H1 (cell line): ENCODE measurements at regions not wholly inside any gene's neighbourhood (a gene's known extent, or its start where the extent isn't known, plus 50 kb on each side); places are given as distances from the start of the nearest gene placed in this dataset.

Experiments used
- CTCF ChIA-PET: fragments of 300-600 bp; sonication (Branson Sonifier 250); formaldehyde crosslinking; loops from one replicate; lab custom pipeline; 2021; ENCODE audit not compliant: partially characterized antibody; lab: Charles Lee
- POLR2A ChIA-PET: fragments of 300-600 bp; sonication (Branson Sonifier 250); formaldehyde crosslinking; loops from one replicate; lab custom pipeline; 2021; ENCODE audit warnings: inconsistent platforms; ENCODE audit not compliant: partially characterized antibody; lab: Charles Lee
- DNase-seq, 2 experiments: peaks; one replicate each; pipeline versions ENCODE4 v3.0.0 to v3.0.0-alpha.2; 2010 to 2022; ENCODE audit warnings: low spot score in 2 of 2, low read depth in 1 of 2, mixed read lengths in 1 of 2
- FAIRE-seq: peaks from 2 replicates; lab custom pipeline; 2011; peaks lifted over from hg19 to GRCh38; lab: Jason Lieb, UNC
- H2AFZ ChIP-seq: 2 replicates; pipeline ENCODE4 v1.8.1; 2012; ENCODE audit warnings: low read length, inconsistent platforms
- H2AK5ac ChIP-seq: 2 replicates; pipeline ENCODE4 v1.6.1; 2013; ENCODE audit warnings: low read depth, low read length
- H2BK120ac ChIP-seq: replicated peaks from 2 replicates; pipeline ENCODE3; 2013; ENCODE audit warnings: low read depth, low read length, inconsistent platforms
- H2BK12ac ChIP-seq: 2 replicates; pipeline ENCODE4 v1.6.1; 2013; ENCODE audit warnings: low read depth, low read length
- H2BK15ac ChIP-seq: 2 replicates; pipeline ENCODE4 v1.6.1; 2013; ENCODE audit warnings: low read length
- H2BK20ac ChIP-seq: 2 replicates; pipeline ENCODE4 v1.6.1; 2013; ENCODE audit warnings: low read length
- H2BK5ac ChIP-seq: 2 replicates; pipeline ENCODE4 v1.6.1; 2013; ENCODE audit warnings: low read depth, low read length
- H3K14ac ChIP-seq: 2 replicates; pipeline ENCODE4 v1.6.1; 2013; ENCODE audit warnings: inconsistent platforms; ENCODE audit not compliant: insufficient read length
- H3K18ac ChIP-seq: 2 replicates; pipeline ENCODE4 v1.6.1; 2013; ENCODE audit warnings: low read length; ENCODE audit errors: extremely low read depth
- H3K23ac ChIP-seq: 2 replicates; pipeline ENCODE4 v1.6.1; 2013; ENCODE audit warnings: inconsistent platforms; ENCODE audit not compliant: insufficient read length
- H3K23me2 ChIP-seq: 2 replicates; pipeline ENCODE4 v1.6.1; 2013; ENCODE audit warnings: low read depth, low read length
- H3K27ac ChIP-seq: 2 replicates; pipeline ENCODE4 v1.6.1; 2011; ENCODE audit warnings: low read depth, low read length, inconsistent platforms
- H3K27me3 ChIP-seq, 4 experiments: replicated peaks in 1 of 4; 1 replicate in 1 of 4; 2 replicates in 3 of 4; pipeline versions ENCODE4 v1.6.1 to v1.8.1; 2011 to 2013; ENCODE audit warnings: low read length in 3 of 4, mild to moderate bottlenecking in 3 of 4, inconsistent platforms in 2 of 4, mixed read lengths in 2 of 4, moderate library complexity in 1 of 4; ENCODE audit not compliant: control insufficient read depth in 3 of 4, insufficient read depth in 3 of 4; ENCODE audit errors: extremely low read depth in 1 of 4
- H3K36me3 ChIP-seq, 4 experiments: 2 replicates each; pipeline versions ENCODE4 v1.6.1 to v1.8.1; 2011 to 2013; ENCODE audit warnings: mild to moderate bottlenecking in 4 of 4, low read length in 3 of 4, moderate library complexity in 2 of 4, control low read depth in 1 of 4, inconsistent platforms in 1 of 4; ENCODE audit not compliant: insufficient read depth in 4 of 4, control insufficient read depth in 2 of 4
- H3K4ac ChIP-seq: replicated peaks from 2 replicates; pipeline ENCODE3; 2013; ENCODE audit warnings: low read length, low read depth, mixed read lengths, inconsistent platforms; ENCODE audit not compliant: insufficient read length
- H3K4me1 ChIP-seq, 4 experiments: replicated peaks in 1 of 4; 1 replicate in 1 of 4; 2 replicates in 3 of 4; pipeline versions ENCODE4 v1.6.1 to v1.8.1; 2011 to 2013; ENCODE audit warnings: low read length in 3 of 4, inconsistent platforms in 2 of 4, mixed read lengths in 1 of 4; ENCODE audit not compliant: insufficient read depth in 4 of 4, control insufficient read depth in 3 of 4
- H3K4me2 ChIP-seq, 2 experiments: 2 replicates each; pipeline versions ENCODE4 v1.6.1 to v1.8.1; 2011 to 2013; ENCODE audit warnings: low read depth in 2 of 2, low read length in 2 of 2, control low read depth in 1 of 2, inconsistent platforms in 1 of 2, mild to moderate bottlenecking in 1 of 2; ENCODE audit not compliant: insufficient read depth in 1 of 2
- H3K4me3 ChIP-seq, 4 experiments: fragments of 200-600, 300-600 bp in 1 of 4; sonication (generic), shearing (Covaris generic), sonication (Bioruptor Twin) in 1 of 4; 2 replicates each; pipeline versions ENCODE4 v1.5.1 to v1.8.1; 2011 to 2016; ENCODE audit warnings: low read length in 4 of 4, low read depth in 3 of 4, control low read depth in 2 of 4, inconsistent platforms in 2 of 4, mild to moderate bottlenecking in 2 of 4, mixed read lengths in 1 of 4, moderate library complexity in 1 of 4; ENCODE audit not compliant: insufficient read depth in 2 of 4; ENCODE audit errors: extremely low read depth in 1 of 4
- H3K56ac ChIP-seq: replicated peaks from 2 replicates; pipeline ENCODE3; 2013; ENCODE audit warnings: low read depth, mild to moderate bottlenecking, mixed read lengths, low read length, inconsistent platforms; ENCODE audit not compliant: insufficient read length
- H3K79me1 ChIP-seq: 2 replicates; pipeline ENCODE4 v1.6.1; 2013; ENCODE audit warnings: low read depth, low read length, control low read depth
- H3K79me2 ChIP-seq, 2 experiments: 2 replicates each; pipeline versions ENCODE4 v1.6.1 to v1.8.1; 2012 to 2013; ENCODE audit warnings: low read length in 2 of 2, mild to moderate bottlenecking in 2 of 2, inconsistent platforms in 1 of 2; ENCODE audit not compliant: insufficient read depth in 2 of 2, control insufficient read depth in 1 of 2
- H3K9ac ChIP-seq, 4 experiments: replicated peaks in 1 of 4; 1 replicate in 1 of 4; 2 replicates in 3 of 4; pipeline versions ENCODE4 v1.6.1 to v1.8.1; 2011 to 2013; ENCODE audit warnings: low read depth in 3 of 4, low read length in 3 of 4, control low read depth in 2 of 4, mild to moderate bottlenecking in 2 of 4, moderate library complexity in 2 of 4, inconsistent platforms in 1 of 4; ENCODE audit errors: extremely low read depth in 1 of 4
- H3K9me3 ChIP-seq, 2 experiments: 2 replicates each; pipeline versions ENCODE4 v1.6.1 to v1.8.1; 2012 to 2013; ENCODE audit warnings: mild to moderate bottlenecking in 2 of 2, moderate library complexity in 2 of 2, control low read depth in 1 of 2, inconsistent platforms in 1 of 2, low read depth in 1 of 2, low read length in 1 of 2, mixed read lengths in 1 of 2; ENCODE audit not compliant: insufficient read depth in 2 of 2
- H4K20me1 ChIP-seq, 2 experiments: replicated peaks in 1 of 2; 2 replicates each; pipeline versions ENCODE3 to v1.8.1; 2011 to 2013; ENCODE audit warnings: inconsistent platforms in 2 of 2, low read length in 2 of 2, mild to moderate bottlenecking in 1 of 2; ENCODE audit not compliant: insufficient read depth in 2 of 2, control insufficient read depth in 1 of 2
- H4K5ac ChIP-seq: 2 replicates; pipeline ENCODE4 v1.6.1; 2013; ENCODE audit warnings: low read length, low read depth, mixed read lengths, inconsistent platforms; ENCODE audit not compliant: insufficient read length
- H4K8ac ChIP-seq: 2 replicates; pipeline ENCODE4 v1.8.0; 2013; ENCODE audit warnings: mild to moderate bottlenecking, moderate library complexity, low read length, inconsistent platforms; ENCODE audit not compliant: insufficient read depth; ENCODE audit errors: extremely low read depth
- H4K91ac ChIP-seq: replicated peaks from 2 replicates; pipeline ENCODE3; 2013; ENCODE audit warnings: low read length, mixed read lengths, inconsistent platforms; ENCODE audit not compliant: insufficient read length
- ATF3 ChIP-seq: IDR thresholded peaks from 2 replicates; pipeline ENCODE4 v1.6.1; 2011; ENCODE audit warnings: low read depth, mild to moderate bottlenecking, low read length; ENCODE audit not compliant: insufficient read depth
- RAD21 ChIP-seq, 2 experiments: IDR thresholded peaks in 1 of 2; conservative IDR thresholded peaks in 1 of 2; 2 replicates each; pipeline ENCODE4 v1.6.1; 2011; ENCODE audit warnings: low read depth in 2 of 2, low read length in 2 of 2, improper control_type of control experiment in 1 of 2, inconsistent platforms in 1 of 2, mild to moderate bottlenecking in 1 of 2, moderate library complexity in 1 of 2
- WGBS, 2 experiments: shearing (Covaris generic) in 1 of 2; methylation state at CpG; one replicate each; pipeline versions ENCODE4 v1.1.6 to v1.1.7; 2013 to 2015; ENCODE audit warnings: low lambda C conversion rate in 2 of 2, mixed read lengths in 2 of 2, inconsistent platforms in 1 of 2, low coverage in 1 of 2, missing lambda C conversion rate in 1 of 2; ENCODE audit not compliant: insufficient replicate concordance in 2 of 2, insufficient coverage in 1 of 2, insufficient read length in 1 of 2; ENCODE audit errors: extremely low coverage in 1 of 2, missing lambda C conversion rate in 1 of 2; 5-methylcytosine and 5-hydroxymethylcytosine counted together

- no peak overlapping the region for H3K9ac ChIP-seq
- no peak overlapping the region for H3K14ac ChIP-seq
- H2AFZ ChIP-seq: no peak overlapping the region
- no peak overlapping the region for H3K56ac ChIP-seq
- ChIA-PET CTCF (no interaction called here), POLR2A (no interaction called here)
- no peak overlapping the region for H2BK12ac ChIP-seq
- H4K91ac ChIP-seq: no peak overlapping the region
- no peak overlapping the region for H2BK120ac ChIP-seq
- H3K23ac ChIP-seq: no peak overlapping the region
- WGBS, 2 experiments: 61% methylated on average over 4 of the region's 4 CpGs; no CpG with 5 or more reads in 1 of the 2 experiments
- no peaks in the 10 kb centered on the region for H3K9me3 ChIP-seq
- H2BK20ac ChIP-seq: no peak overlapping the region
- H3K27me3 ChIP-seq: peaks cover 0 to 6% (median 0%) of the 10 kb centered on the region in 4 experiments; a peak in 2 of 7 replicates
- no peaks in the 10 kb centered on the region for H4K20me1 ChIP-seq
- H4K8ac ChIP-seq: no peak overlapping the region
- H3K4ac ChIP-seq: no peak overlapping the region
- H2AK5ac ChIP-seq: no peak overlapping the region
- DNase-seq: no peak
- H2BK5ac ChIP-seq: no peak overlapping the region
- no peak overlapping the region for H3K27ac ChIP-seq
- peaks cover 0 to 7% (median 0%) of the 10 kb centered on the region in 4 experiments; a peak in 1 of 7 replicates for H3K4me1 ChIP-seq
- H2BK15ac ChIP-seq: no peak overlapping the region
- H3K79me1 ChIP-seq: no peaks in the 10 kb centered on the region
- H3K4me2 ChIP-seq: no peak overlapping the region
- H3K4me3 ChIP-seq: no peak overlapping the region
- H3K18ac ChIP-seq: no peak overlapping the region
- H3K23me2 ChIP-seq: no peaks in the 10 kb centered on the region
- TF ChIP-seq ATF3 (no peak), RAD21 (IDR thresholded peaks at IDR 0.05 in 1 of 2, conservative IDR thresholded peaks at IDR 0.05 in 1 of 2; ENCODE audit: low read depth in 2 of 2, low read length in 2 of 2) (peak; percentile 34 to 48)
- H3K79me2 ChIP-seq: no peaks in the 10 kb centered on the region
- no peak for FAIRE-seq
- no peak overlapping the region for H4K5ac ChIP-seq
- no peaks in the 10 kb centered on the region for H3K36me3 ChIP-seq
Measured at GRCh38 chrX:121581885-121582284, 534.5 kb downstream of the GLUD2 start.
